Right ventricle myocardium inferior (tissue), 1 donor: ENCODE measurements at regions not wholly inside any gene's neighbourhood (a gene's known extent, or its start where the extent isn't known, plus 50 kb on each side); places are given as distances from the start of the nearest gene placed in this dataset.
"Not testable (repeated sequence)": the region's sequence is repeated elsewhere in the genome, so short reads cannot be mapped to it uniquely, and the experiment has no call there.

Source experiments
- ATAC-seq: fragments of 200-7000 bp; cut with Tn5 transposase; one replicate; pipeline ENCODE4 v1.9.1; 2020; ENCODE audit warnings: mild to moderate bottlenecking, moderate library complexity
- DNase-seq: peaks from one replicate; pipeline ENCODE4 v3.0.0; 2021; ENCODE audit errors: missing footprints
- intact Hi-C: fragments of 100-400 bp; cut with DNase I; formaldehyde crosslinking; loops from one replicate; pipeline ENCODE4 v1.11.0; 2022
- donor health status: DM: no; HTN: yes; CAD: no; lungs with severe emphysema.

DNA sequence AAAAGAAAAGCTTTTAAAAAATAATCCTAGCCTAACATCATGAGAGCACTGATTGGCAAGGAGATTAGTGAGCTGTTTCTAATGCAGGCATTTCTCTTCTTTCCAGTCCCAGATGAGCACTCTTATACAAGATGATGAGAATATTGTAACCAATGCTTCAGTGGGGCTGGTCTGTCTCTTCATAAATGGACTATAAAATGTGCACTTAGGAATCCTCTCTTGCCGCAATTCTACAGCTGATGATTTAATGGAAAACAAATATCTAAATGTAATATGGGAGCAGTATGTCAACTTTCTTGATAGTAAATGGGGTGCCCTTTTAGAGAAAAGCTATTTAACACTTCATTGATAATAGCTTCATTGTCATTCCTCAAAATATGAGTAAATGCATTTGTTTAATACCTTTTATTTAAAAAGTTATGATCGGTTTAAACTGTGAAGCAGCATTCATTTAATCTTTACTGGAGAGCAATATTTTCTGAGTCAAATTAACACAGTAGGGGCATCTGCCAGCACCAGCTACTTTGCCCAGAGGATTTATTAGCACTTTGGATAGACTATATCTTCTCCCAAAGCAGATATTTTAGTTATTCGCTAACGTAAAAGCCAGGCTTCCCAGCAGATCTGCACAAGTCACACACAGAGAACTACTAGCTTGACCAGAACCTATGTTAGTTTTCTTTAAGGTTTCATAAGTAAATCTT lies 985.9 kb downstream of the DIPK2A start:
- DNase-seq: no peak
- intact Hi-C loops: no loop called here
- ATAC-seq: no peak

GRCh38 chr3:144963810-144964209 lies 992.2 kb downstream of the DIPK2A start:
- DNase-seq (no peak), ATAC-seq (no peak)
- intact Hi-C loops: no loop called here

DNA sequence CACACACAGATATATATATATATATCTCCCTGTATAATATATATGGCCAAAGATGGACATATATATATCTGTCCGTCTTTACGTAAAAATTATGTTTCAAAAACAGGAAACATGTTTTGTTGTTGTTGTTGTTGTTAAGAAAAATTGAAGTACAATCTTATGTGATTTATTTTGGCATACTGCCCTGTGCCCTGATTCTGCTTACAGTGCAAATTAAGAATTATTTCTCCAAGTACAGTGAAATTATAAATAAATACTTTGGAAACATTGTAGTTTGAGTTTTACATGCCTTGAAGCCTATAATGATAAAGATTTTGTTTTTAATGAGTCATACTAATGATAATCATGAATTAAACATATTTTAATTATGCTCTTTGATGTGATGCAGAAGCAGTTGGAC lies 994.9 kb downstream of the DIPK2A start:
- intact Hi-C loops: no loop called here
- ATAC-seq: no peak
- DNase-seq: no peak

DNA sequence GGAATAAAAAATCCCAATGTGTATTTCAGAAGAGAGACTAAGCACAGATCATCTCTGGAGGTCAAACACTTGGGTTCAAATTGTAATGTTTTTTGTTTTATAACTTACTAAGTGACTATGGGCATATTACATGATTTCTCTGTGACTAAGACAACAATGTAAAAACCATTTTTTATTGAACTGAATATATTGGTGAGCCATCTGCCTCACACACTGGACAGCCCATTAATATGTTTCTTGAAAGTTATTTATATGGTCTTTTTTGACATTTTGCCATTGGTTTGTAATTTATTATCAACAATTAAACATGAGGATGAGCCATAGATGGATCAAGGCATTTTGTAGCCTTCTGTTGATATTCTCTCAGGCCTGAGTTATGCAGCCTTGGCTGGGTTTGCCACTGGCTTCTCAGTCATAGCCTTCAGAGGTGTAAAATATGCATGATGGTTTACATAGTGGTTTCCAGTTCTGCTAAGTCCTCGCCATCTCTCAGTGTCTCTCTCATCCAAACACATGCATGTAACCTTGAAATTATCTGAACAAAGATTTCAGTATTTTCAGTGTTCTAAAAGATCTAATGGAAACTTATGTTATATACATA lies 997.2 kb downstream of the DIPK2A start:
- intact Hi-C loops: no loop called here
- ATAC-seq (no peak), DNase-seq (no peak)

DNA sequence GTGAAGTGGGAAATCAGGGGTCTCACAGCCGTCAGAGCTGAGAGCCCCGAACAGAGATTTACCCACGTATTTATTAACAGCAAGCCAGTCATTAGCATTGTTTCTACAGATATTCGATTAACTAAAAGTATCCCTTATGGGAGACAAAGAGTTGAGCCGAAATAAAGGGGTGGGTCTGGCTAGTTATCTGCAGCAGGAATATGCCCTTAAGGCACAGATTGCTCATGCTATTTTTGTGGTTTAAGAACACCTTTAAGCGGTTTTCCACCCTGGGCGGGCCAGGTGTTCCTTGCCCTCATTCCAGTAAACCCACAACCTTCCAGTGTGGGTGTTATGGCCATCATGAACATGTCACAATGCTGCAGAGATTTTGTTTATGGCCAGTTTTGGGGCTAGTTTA lies 1012.9 kb downstream of the DIPK2A start:
- intact Hi-C loops, DNase-seq, ATAC-seq: not testable (repeated sequence)

DNA sequence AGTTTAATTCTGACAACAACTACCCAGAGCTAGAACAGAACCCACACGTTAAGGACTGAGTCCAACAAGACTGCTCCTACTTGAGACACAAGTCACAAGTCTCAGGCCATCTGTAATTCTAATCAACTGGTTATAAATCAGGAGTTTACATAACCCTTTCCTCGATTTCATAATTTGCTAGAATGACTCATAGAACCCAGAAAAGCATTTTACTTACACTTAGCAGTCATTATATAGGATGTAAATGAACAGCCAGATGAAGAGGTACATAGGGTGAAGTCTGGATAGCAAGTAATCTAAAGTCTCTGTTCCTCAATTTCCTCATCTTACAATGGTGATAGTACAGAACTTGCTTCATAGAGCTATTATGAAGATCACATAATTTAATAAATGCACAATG lies 1018.2 kb downstream of the DIPK2A start:
- ATAC-seq: no peak
- intact Hi-C loops: no loop called here
- no peak for DNase-seq

DNA sequence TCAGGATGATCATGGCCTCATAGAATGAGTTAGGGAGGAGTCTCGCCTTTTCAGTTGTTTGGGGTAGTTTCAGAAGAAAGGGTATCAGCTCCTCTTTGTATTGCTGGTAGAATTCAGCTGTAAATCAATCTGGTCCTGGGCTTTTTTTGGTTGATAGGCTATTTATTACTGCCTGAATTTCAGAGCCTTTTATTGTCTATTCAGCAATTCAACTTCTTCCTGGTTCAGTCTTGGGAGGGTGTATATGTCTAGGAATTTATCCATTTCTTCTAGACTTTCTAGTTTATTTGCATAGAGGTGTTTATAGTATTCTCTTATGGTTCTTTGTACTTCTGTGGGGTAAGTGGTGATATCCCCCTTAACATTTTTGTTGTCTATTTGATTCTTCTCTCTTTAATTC lies 1024.2 kb downstream of the DIPK2A start:
- DNase-seq: no peak
- intact Hi-C loops: no loop called here
- no peak for ATAC-seq

DNA sequence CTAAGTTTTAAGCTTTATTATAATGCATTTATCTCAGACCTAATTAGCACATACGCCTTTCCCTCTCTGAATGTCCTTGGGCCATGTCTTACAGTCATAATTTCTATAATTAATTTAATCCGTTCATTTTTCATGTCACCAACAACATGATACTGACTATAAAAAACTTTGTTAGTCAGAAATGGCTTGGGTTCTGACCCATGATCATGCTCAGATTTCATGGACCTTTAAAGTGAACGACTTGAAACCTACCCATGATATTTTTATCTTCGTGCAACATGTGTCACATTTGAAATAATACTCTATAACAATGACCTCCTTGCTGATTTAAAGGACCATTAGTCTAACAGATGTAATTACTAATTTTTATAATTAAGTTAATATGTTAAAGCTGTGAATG lies 1033.8 kb downstream of the DIPK2A start:
- DNase-seq: no peak
- ATAC-seq: no peak
- intact Hi-C loops: no loop called here

DNA sequence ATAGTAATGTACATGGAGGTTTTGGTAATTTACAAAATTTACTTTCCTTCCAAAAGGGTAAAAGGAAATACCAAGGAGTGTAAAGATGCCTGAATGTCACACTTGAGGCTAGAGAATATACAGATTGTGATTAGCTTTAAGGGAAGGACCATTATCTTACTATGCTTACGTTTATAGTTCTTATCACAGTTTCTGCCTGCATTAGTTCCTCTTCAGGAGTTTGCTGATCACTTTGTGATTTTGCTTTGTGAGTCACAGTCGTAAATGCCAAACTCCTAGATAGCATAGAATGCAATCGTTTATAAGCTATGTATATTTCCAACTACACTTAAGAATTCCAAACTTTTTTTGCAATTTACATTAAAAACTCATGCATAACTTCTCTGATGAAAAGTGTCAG lies 1034.6 kb downstream of the DIPK2A start:
- ATAC-seq: no peak
- no peak for DNase-seq
- intact Hi-C loops: no loop called here

DNA sequence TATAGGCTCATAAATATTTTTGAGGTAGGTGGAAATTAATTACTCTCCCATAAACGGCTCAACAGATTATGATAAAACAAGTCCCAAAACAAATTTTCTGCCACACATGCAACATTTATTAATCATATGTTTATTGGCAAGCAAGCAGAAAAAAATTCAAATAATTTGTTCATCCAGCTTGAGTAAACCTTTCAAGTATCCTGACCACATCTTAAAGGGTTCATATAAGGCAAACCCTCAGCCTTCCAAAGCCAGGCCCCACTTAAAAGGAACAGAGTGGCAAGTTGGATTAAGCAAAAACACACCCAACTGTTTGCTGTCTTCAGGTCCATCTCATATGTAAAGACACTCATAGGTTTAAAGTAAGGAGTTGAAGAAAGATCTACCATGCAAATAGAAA lies 1042.3 kb downstream of the DIPK2A start:
- no peak for DNase-seq
- no peak for ATAC-seq
- intact Hi-C loops: no loop called here

DNA sequence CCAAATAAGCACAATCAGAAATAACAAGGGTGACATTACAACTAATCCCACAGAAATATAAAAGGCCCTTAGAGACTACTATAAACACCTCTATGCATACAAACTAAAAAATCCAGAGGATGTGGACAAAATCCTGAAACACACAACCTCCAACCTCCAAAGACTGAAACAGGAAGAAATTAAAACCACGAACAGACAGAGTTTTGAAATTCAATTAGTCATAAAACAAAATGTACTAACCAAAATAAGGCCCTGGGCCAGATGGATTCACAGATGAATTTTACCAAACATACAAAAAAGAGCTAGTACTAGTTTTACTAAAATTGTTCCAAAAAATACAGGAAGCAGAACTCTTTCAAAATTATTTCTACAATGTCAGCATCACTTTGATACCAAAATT lies 1043.6 kb downstream of the DIPK2A start:
- intact Hi-C loops: no loop called here
- ATAC-seq (peak; percentile 20), DNase-seq (no peak)

- intact Hi-C loops: no loop called here
- DNase-seq (no peak), ATAC-seq (no peak)
Observed at GRCh38 chr3:145017959-145018358, 1046.3 kb downstream of the DIPK2A start.

DNA sequence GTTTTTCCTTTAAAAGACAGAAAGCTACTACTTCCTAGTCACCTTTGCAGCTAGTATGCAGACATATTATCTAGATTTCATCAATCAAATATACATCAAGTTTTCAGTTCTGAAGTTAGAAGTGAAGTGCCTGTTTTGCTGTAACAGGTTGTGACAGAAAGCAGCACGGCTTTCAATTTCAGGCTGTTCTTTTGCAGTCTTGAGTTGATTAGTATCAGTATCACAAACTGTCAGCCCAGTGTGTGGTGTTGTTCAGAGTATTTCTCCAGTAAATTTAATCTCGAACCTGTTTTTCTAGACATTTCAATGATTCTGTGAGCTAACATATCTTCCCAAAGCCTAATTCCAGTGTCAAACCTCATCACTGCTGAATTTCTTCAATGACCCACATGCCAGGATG lies 1050.8 kb downstream of the DIPK2A start:
- ATAC-seq (no peak), DNase-seq (no peak)
- intact Hi-C loops: no loop called here

- DNase-seq (no peak), ATAC-seq (no peak)
Observed at GRCh38 chr3:145024700-145025099, 1053.1 kb downstream of the DIPK2A start.

GRCh38 chr3:145027186-145027585 lies 1055.6 kb downstream of the DIPK2A start:
- intact Hi-C loops, ATAC-seq, DNase-seq: not testable (repeated sequence)

More at GRCh38 chr3:145024700-145025099, 1053.1 kb downstream of the DIPK2A start:
- intact Hi-C loops: no loop called here

DNA sequence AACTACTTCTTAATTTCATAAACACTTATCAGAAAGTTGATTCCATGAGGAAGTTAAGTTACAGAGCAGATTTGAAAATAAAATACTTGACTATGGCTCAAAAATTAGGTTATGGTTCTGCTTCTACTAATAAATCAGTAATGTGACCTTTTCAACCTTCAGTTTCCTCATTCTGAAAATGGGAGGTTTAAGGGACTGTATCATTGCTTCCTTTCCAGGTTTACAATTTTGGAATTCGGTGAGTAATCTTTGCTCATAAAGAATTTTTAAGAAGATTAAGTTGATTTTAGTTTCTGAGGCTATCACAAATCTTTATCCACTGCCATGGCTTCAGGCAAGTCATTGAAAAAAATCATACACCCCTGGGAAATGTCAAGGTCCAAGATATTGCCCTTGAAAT lies 1061.2 kb downstream of the DIPK2A start:
- no peak for DNase-seq
- no peak for ATAC-seq
- intact Hi-C loops: no loop called here

DNA sequence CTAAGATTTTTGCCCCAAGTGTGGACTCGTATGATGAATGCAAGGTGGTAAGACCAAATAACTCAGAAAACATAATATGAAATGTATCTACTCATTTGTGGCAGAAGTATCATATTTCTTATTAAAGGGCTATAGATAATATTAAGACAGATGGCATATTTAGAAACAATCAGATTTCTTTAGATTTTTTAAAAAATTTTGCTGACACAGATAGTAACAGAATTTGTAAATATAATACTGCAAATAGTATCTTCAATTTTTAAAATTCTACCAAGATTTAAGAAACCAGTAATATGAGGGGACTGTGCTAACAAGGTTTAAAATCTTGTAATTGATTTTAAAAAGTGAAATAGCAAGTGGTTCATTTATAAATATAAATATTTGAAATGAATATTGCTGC lies 1064.1 kb downstream of the DIPK2A start:
- ATAC-seq (no peak), DNase-seq (no peak)
- intact Hi-C loops: no loop called here

GRCh38 chr3:145054055-145054454 lies 1082.4 kb downstream of the DIPK2A start:
- ATAC-seq, DNase-seq, intact Hi-C loops: not testable (repeated sequence)

DNA sequence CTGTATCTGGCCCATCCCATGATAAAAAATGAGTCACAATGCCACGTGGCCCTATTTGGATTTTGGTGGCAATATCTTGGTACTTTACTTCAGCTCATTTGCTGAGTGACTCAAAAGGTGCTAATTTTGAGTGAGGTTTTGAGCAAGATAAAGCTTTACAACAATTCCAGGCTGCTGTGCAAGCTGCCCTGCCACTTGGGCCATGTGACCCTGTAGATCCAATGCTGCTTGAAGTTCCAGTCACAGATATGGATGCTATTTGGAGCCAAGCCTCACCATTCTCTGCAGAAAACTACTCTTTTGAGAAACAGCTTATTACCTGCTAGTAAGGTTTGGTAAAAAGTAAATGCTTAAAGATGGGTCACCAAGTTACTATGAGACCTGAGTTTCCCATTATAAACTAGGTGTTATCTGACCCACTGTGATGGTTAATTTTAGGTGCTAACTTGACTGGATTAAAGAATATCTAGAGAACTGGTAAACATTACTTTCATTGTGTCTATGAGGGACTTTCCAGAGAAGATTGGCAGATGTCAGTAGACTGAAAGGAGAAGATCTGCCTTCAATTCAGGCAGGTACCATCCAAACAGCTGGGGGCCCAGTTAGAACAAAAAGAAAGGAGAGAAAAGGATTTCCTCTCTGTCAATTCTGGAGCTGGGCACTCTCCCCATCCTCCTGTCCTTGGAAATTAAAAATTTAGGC lies 1083.9 kb downstream of the DIPK2A start:
- DNase-seq (no peak), ATAC-seq (no peak)
- intact Hi-C loops: no loop called here

- intact Hi-C loops: no loop called here
- ATAC-seq (no peak), DNase-seq (no peak)
Observed at GRCh38 chr3:145058483-145058882, 1086.9 kb downstream of the DIPK2A start.
